HepG2 (cell line): ENCODE measurements at regions not wholly inside any gene's neighbourhood (a gene's known extent, or its start where the extent isn't known, plus 50 kb on each side); places are given as distances from the start of the nearest gene placed in this dataset.

Experiments used
- ATAC-seq: fragments of 200-7000 bp; cut with Tn5 transposase; 3 replicates; pipeline ENCODE4 v1.9.1; 2020; ENCODE audit warnings: mild to moderate bottlenecking, moderate library complexity
- BruUV-seq: library from RNA; stranded (reverse); fragments of 400-500 nt; replicated peaks from 2 replicates; lab custom pipeline; 2021; lab: Mats Ljungman, UMichigan
- CTCF ChIA-PET: fragments of 300-600 bp; formaldehyde crosslinking; extraction: SDS; loops from one replicate; lab custom pipeline; 2021; ENCODE audit warnings: low total read pairs, inconsistent platforms, low intra/inter-chr PET ratio; lab: Yijun Ruan, JAX
- POLR2A ChIA-PET: fragments of 350-600 bp; sonication (Branson Sonifier 250); formaldehyde crosslinking; loops from one replicate; lab custom pipeline; 2020; ENCODE audit warnings: antibody characterized with exemption, inconsistent platforms; lab: Yijun Ruan, JAX
- DNase-seq: peaks from one replicate; pipeline ENCODE4 v3.0.0-alpha.2; 2015; ENCODE audit warnings: low spot score
- FAIRE-seq: peaks from 3 replicates; lab custom pipeline; 2011; peaks lifted over from hg19 to GRCh38; lab: Jason Lieb, UNC
- H2AFZ ChIP-seq: one replicate; pipeline ENCODE4 v1.6.1; 2011; ENCODE audit warnings: low read length, inconsistent platforms
- H3K27ac ChIP-seq: fragments of 300-600 bp; 3 replicates; pipeline ENCODE4 v1.8.0; 2011; ENCODE audit warnings: mixed run types, mild to moderate bottlenecking, mixed read lengths, low read length, inconsistent platforms; ENCODE audit not compliant: insufficient read depth; ENCODE audit errors: extremely low read length
- H3K27me3 ChIP-seq, 2 experiments: fragments of 200-600 bp in 1 of 2; 2 replicates in 1 of 2; 3 replicates in 1 of 2; pipeline versions ENCODE4 v1.6.0 to v1.8.0; 2011; ENCODE audit warnings: low read length in 2 of 2, mild to moderate bottlenecking in 2 of 2, moderate library complexity in 2 of 2, inconsistent platforms in 1 of 2; ENCODE audit not compliant: insufficient read depth in 2 of 2, control insufficient read depth in 1 of 2
- H3K36me3 ChIP-seq, 2 experiments: fragments of 200-600 bp in 1 of 2; replicated peaks in 1 of 2; 2 replicates in 1 of 2; 3 replicates in 1 of 2; pipeline versions ENCODE4 v1.5.1 to v1.8.0; 2011; ENCODE audit warnings: low read length in 2 of 2, inconsistent platforms in 1 of 2; ENCODE audit not compliant: insufficient read depth in 2 of 2, control insufficient read depth in 1 of 2
- H3K4me1 ChIP-seq: 2 replicates; pipeline ENCODE4 v1.5.1; 2012; ENCODE audit warnings: low read length, inconsistent platforms; ENCODE audit not compliant: insufficient read depth
- H3K4me2 ChIP-seq: 2 replicates; pipeline ENCODE4 v1.6.0; 2011; ENCODE audit warnings: low read depth, low read length, inconsistent platforms
- H3K4me3 ChIP-seq, 3 experiments: fragments of 200-600 bp in 1 of 3; sonication (generic), shearing (Covaris generic) in 1 of 3; replicated peaks in 1 of 3; 2 replicates each; pipeline ENCODE4 v1.5.1; 2011 to 2016; ENCODE audit warnings: low read length in 3 of 3, inconsistent platforms in 2 of 3, low read depth in 2 of 3, mild to moderate bottlenecking in 2 of 3, control low read depth in 1 of 3, mixed read lengths in 1 of 3; ENCODE audit not compliant: insufficient read depth in 1 of 3
- H3K79me2 ChIP-seq: one replicate; pipeline ENCODE4 v1.6.1; 2011; ENCODE audit warnings: low read length, inconsistent platforms; ENCODE audit not compliant: insufficient read depth
- H3K9ac ChIP-seq: 2 replicates; pipeline ENCODE4 v1.6.0; 2011; ENCODE audit warnings: mild to moderate bottlenecking, low read depth, low read length, inconsistent platforms; ENCODE audit not compliant: insufficient read depth
- H3K9me3 ChIP-seq: 2 replicates; pipeline ENCODE4 v1.5.1; 2012; ENCODE audit warnings: mild to moderate bottlenecking, low read length
- H4K20me1 ChIP-seq: 2 replicates; pipeline ENCODE4 v1.6.0; 2011; ENCODE audit warnings: inconsistent platforms, mild to moderate bottlenecking, low read length, moderate library complexity; ENCODE audit not compliant: insufficient read depth
- DNMT3B ChIP-seq: conservative IDR thresholded peaks from 2 replicates; pipeline ENCODE4 v1.6.1; 2016; ENCODE audit warnings: missing biosample characterization, control low read depth
- FOXK2 ChIP-seq: fragments of 450-650 bp; IDR thresholded peaks from 2 replicates; pipeline ENCODE4 v1.6.1; 2016
- KLF12 ChIP-seq: sonication (generic); formaldehyde crosslinking; IDR thresholded peaks from 2 replicates; pipeline ENCODE4 v1.4.0; 2020; ENCODE audit warnings: missing genetic modification reagents, borderline replicate concordance
- KLF9 ChIP-seq: IDR thresholded peaks from 2 replicates; pipeline ENCODE4 v1.6.1; 2016; ENCODE audit warnings: low read depth
- NFYB ChIP-seq: sonication (generic); formaldehyde crosslinking; IDR thresholded peaks from 2 replicates; pipeline ENCODE4 v1.4.0; 2020; ENCODE audit warnings: missing genetic modification reagents
- RBM39 ChIP-seq: fragments of 200-400 bp; formaldehyde crosslinking; IDR thresholded peaks from one replicate; pipeline ENCODE4 v1.6.1; 2018; ENCODE audit warnings: antibody characterized with exemption, mild to moderate bottlenecking, low read depth, low read length; ENCODE audit not compliant: poor library complexity, severe bottlenecking
- ZNF354B ChIP-seq: sonication (generic); formaldehyde crosslinking; IDR thresholded peaks from 2 replicates; pipeline ENCODE4 v1.8.0; 2022; ENCODE audit warnings: mild to moderate bottlenecking, missing genetic modification reagents
- ZNF530 ChIP-seq: sonication (generic); formaldehyde crosslinking; IDR thresholded peaks from 2 replicates; pipeline ENCODE4 v1.5.0; 2020; ENCODE audit warnings: low read depth, mild to moderate bottlenecking, missing genetic modification reagents
- WGBS: methylation state at CpG from one replicate; pipeline ENCODE4 v1.1.6; 2017; ENCODE audit warnings: low lambda C conversion rate; 5-methylcytosine and 5-hydroxymethylcytosine counted together
- in situ Hi-C: cut with HindIII; loops from 2 replicates; pipeline ENCODE4 v1.10.0; 2017; ENCODE audit warnings: low pct_unique_long_range_greater_than_20kb; ENCODE audit not compliant: extremely low pct_ligation_motif_present
- intact Hi-C: fragments of 100-400 bp; cut with micrococcal nuclease; formaldehyde crosslinking; loops from one replicate; pipeline ENCODE4 v1.10.0; 2022; ENCODE audit not compliant: unreplicated experiment
- TF ChIP-seq, protein P1 (sequence below): sonication (generic); formaldehyde crosslinking; IDR thresholded peaks from 2 replicates; pipeline ENCODE4 v1.5.0; 2020; ENCODE audit warnings: mild to moderate bottlenecking, missing genetic modification reagents
- TF ChIP-seq, protein P2 (sequence below): sonication (generic); formaldehyde crosslinking; IDR thresholded peaks from 2 replicates; pipeline ENCODE4 v1.4.0; 2020; ENCODE audit warnings: missing genetic modification reagents, borderline replicate concordance

DNA sequence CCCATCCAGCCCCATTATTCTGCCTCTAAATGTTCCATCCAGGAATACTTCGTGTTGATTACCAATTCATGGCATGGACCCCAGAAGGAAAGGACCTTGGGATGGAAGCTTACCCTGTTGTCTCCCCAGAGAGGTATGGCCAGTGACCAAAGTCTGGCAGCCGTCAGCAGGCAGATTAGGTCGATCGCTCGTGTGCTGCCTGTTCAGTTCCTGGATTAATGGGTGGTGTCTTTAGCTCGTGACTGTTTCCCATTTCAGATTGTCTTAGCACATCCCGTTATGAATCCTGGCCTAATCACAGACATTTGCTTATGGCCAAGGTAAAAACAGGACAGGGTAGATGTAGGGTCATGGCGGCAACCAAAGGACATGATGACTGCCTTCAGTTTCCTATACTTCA, 122.9 kb upstream of the NTF3 start (continued):
- TF ChIP-seq ZNF530 (CRISPR knock-in tag) (no peak), NFYB (no peak), FOXK2 (no peak), ZNF354B (CRISPR knock-in tag) (no peak), KLF12 (CRISPR knock-in tag) (no peak), DNMT3B (CRISPR knock-in tag) (no peak), KLF9 (CRISPR knock-in tag) (no peak), RBM39 (no peak)
- TF ChIP-seq, protein P1, sequence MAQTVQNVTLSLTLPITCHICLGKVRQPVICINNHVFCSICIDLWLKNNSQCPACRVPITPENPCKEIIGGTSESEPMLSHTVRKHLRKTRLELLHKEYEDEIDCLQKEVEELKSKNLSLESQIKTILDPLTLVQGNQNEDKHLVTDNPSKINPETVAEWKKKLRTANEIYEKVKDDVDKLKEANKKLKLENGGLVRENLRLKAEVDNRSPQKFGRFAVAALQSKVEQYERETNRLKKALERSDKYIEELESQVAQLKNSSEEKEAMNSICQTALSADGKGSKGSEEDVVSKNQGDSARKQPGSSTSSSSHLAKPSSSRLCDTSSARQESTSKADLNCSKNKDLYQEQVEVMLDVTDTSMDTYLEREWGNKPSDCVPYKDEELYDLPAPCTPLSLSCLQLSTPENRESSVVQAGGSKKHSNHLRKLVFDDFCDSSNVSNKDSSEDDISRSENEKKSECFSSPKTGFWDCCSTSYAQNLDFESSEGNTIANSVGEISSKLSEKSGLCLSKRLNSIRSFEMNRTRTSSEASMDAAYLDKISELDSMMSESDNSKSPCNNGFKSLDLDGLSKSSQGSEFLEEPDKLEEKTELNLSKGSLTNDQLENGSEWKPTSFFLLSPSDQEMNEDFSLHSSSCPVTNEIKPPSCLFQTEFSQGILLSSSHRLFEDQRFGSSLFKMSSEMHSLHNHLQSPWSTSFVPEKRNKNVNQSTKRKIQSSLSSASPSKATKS (CRISPR knock-in tag), result no peak
- TF ChIP-seq, all 625 proteins: peak for 0

DNA sequence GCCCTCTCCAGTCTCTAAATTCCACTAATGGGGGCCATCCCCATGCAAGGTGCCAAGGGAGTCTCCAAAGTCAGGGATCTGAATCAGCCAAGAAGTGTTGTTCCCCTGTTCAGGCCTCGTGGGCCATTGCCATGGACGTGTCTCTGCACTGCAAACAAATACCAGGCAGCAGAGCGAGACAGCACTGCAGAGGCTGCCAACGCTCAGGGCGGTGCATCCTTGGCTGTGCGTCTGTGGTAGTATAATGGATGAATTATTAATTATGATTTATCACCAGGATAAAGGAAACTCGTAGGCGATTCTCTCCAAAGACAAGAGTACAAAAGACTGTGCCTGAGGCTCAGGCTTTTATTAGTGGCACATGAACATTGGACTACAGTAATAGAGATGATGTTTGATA, 122.3 kb upstream of the NTF3 start:
- Histone ChIP-seq H3K9ac (no peak overlapping the region), H3K36me3 (no peaks in the 10 kb centered on the region), H2AFZ (no peak overlapping the region), H3K4me1 (no peaks in the 10 kb centered on the region), H3K79me2 (no peaks in the 10 kb centered on the region), H3K9me3 (peaks cover 17% of the 10 kb centered on the region), H3K27ac (no peak overlapping the region), H3K4me3 (no peak overlapping the region), H3K4me2 (no peak overlapping the region), H4K20me1 (no peaks in the 10 kb centered on the region), H3K27me3 (no peaks in the 10 kb centered on the region)
- in situ Hi-C loops, result no loop called here
- FAIRE-seq (no peak), ATAC-seq (no peak), DNase-seq (no peak)
- intact Hi-C loops, result no loop called here
- ChIA-PET CTCF (no interaction called here), POLR2A (no interaction called here)
- BruUV-seq, result no TSS peak
- WGBS, result 0% methylated on average over 4 of the region's 8 CpGs
- TF ChIP-seq, protein P2, sequence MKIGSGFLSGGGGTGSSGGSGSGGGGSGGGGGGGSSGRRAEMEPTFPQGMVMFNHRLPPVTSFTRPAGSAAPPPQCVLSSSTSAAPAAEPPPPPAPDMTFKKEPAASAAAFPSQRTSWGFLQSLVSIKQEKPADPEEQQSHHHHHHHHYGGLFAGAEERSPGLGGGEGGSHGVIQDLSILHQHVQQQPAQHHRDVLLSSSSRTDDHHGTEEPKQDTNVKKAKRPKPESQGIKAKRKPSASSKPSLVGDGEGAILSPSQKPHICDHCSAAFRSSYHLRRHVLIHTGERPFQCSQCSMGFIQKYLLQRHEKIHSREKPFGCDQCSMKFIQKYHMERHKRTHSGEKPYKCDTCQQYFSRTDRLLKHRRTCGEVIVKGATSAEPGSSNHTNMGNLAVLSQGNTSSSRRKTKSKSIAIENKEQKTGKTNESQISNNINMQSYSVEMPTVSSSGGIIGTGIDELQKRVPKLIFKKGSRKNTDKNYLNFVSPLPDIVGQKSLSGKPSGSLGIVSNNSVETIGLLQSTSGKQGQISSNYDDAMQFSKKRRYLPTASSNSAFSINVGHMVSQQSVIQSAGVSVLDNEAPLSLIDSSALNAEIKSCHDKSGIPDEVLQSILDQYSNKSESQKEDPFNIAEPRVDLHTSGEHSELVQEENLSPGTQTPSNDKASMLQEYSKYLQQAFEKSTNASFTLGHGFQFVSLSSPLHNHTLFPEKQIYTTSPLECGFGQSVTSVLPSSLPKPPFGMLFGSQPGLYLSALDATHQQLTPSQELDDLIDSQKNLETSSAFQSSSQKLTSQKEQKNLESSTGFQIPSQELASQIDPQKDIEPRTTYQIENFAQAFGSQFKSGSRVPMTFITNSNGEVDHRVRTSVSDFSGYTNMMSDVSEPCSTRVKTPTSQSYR (CRISPR knock-in tag), result no peak
